Stimulated activated effector memory CD8-positive, alpha-beta T cell treated with anti-CD3 and anti-CD28 coated beads, Interleukin-12 subunit alpha, Interleukin-12 subunit beta, amount 100 ng/mL, for 72 hours (primary cell): ENCODE measurements at regions not wholly inside any gene's neighbourhood (a gene's known extent, or its start where the extent isn't known, plus 50 kb on each side); places are given as distances from the start of the nearest gene placed in this dataset.

Experiments used
- ATAC-seq: fragments of 150-1000 bp; cut with Tn5 transposase; 2 replicates; pipeline ENCODE4 v1.10.0; 2021
- DNase-seq, 2 donors: peaks; one replicate each; pipeline ENCODE4 v3.0.0; 2021 to 2022; ENCODE audit warnings: low spot score in 2 of 2
- H3K27ac Mint-ChIP-seq: one replicate; pipeline ENCODE4 v1.8.0; 2022; ENCODE audit warnings: mild to moderate bottlenecking, mixed read lengths
- H3K36me3 Mint-ChIP-seq: one replicate; pipeline ENCODE4 v1.8.0; 2022; ENCODE audit warnings: mild to moderate bottlenecking, mixed read lengths
- H3K4me1 Mint-ChIP-seq: one replicate; pipeline ENCODE4 v1.8.0; 2022; ENCODE audit warnings: mixed read lengths
- H3K4me3 Mint-ChIP-seq: one replicate; pipeline ENCODE4 v1.8.0; 2022; ENCODE audit warnings: mild to moderate bottlenecking, mixed read lengths
- H3K9me3 Mint-ChIP-seq: one replicate; pipeline ENCODE4 v1.8.0; 2022; ENCODE audit warnings: mixed read lengths

GRCh38 chr3:28575746-28576613, 227.4 kb upstream of the AZI2 start:
- no peaks in the 10 kb centered on the region for H3K9me3 Mint-ChIP-seq
- ATAC-seq: peak; percentile 32
- no peaks in the 10 kb centered on the region for H3K36me3 Mint-ChIP-seq
- H3K4me1 Mint-ChIP-seq: no peaks in the 10 kb centered on the region
- no peak overlapping the region for H3K27ac Mint-ChIP-seq
- H3K4me3 Mint-ChIP-seq: no peak overlapping the region
- no peak for DNase-seq

GRCh38 chr3:28576614-28577200, 228.1 kb upstream of the AZI2 start:
- no peak overlapping the region for H3K4me3 Mint-ChIP-seq
- no peaks in the 10 kb centered on the region for H3K36me3 Mint-ChIP-seq
- DNase-seq: no peak
- no peaks in the 10 kb centered on the region for H3K4me1 Mint-ChIP-seq
- no peak overlapping the region for H3K27ac Mint-ChIP-seq
- ATAC-seq: peak; percentile 39
- H3K9me3 Mint-ChIP-seq: no peaks in the 10 kb centered on the region

GRCh38 chr3:28577941-28578500, 229.4 kb upstream of the AZI2 start:
- Mint-ChIP-seq H3K4me3 (no peak overlapping the region), H3K4me1 (no peaks in the 10 kb centered on the region), H3K36me3 (no peaks in the 10 kb centered on the region), H3K9me3 (no peaks in the 10 kb centered on the region), H3K27ac (no peak overlapping the region)
- DNase-seq: no peak
- no peak for ATAC-seq

- Mint-ChIP-seq H3K9me3 (no peaks in the 10 kb centered on the region), H3K27ac (no peak overlapping the region), H3K4me1 (no peaks in the 10 kb centered on the region), H3K4me3 (no peak overlapping the region), H3K36me3 (no peaks in the 10 kb centered on the region)
- no peak for ATAC-seq
- no peak for DNase-seq
Observed at GRCh38 chr3:28586325-28586724, 237.7 kb upstream of the AZI2 start.

GRCh38 chr3:28587723-28588122, 239.1 kb upstream of the AZI2 start:
- ATAC-seq (no peak), DNase-seq (no peak)
- no peak overlapping the region for H3K27ac Mint-ChIP-seq
- no peak overlapping the region for H3K4me3 Mint-ChIP-seq
- no peaks in the 10 kb centered on the region for H3K9me3 Mint-ChIP-seq
- no peaks in the 10 kb centered on the region for H3K36me3 Mint-ChIP-seq
- H3K4me1 Mint-ChIP-seq: no peaks in the 10 kb centered on the region

GRCh38 chr3:28590216-28590615, 241.6 kb upstream of the AZI2 start:
- no peak overlapping the region for H3K27ac Mint-ChIP-seq

GRCh38 chr3:28590860-28591259, 242.2 kb upstream of the AZI2 start:
- no peak for DNase-seq
- Mint-ChIP-seq H3K27ac (no peak overlapping the region), H3K4me3 (no peak overlapping the region), H3K36me3 (no peaks in the 10 kb centered on the region), H3K9me3 (no peaks in the 10 kb centered on the region), H3K4me1 (no peaks in the 10 kb centered on the region)
- no peak for ATAC-seq

More at GRCh38 chr3:28590216-28590615, 241.6 kb upstream of the AZI2 start:
- H3K4me1 Mint-ChIP-seq: no peaks in the 10 kb centered on the region
- no peak overlapping the region for H3K4me3 Mint-ChIP-seq
- no peaks in the 10 kb centered on the region for H3K9me3 Mint-ChIP-seq
- DNase-seq (no peak), ATAC-seq (no peak)
- no peaks in the 10 kb centered on the region for H3K36me3 Mint-ChIP-seq

- Mint-ChIP-seq H3K4me3 (no peak overlapping the region), H3K27ac (no peak overlapping the region), H3K9me3 (peaks cover 3% of the 10 kb centered on the region), H3K4me1 (no peaks in the 10 kb centered on the region), H3K36me3 (no peaks in the 10 kb centered on the region)
- ATAC-seq (no peak), DNase-seq (no peak)
Observed at GRCh38 chr3:28595372-28595771, 246.7 kb upstream of the AZI2 start.

GRCh38 chr3:28597452-28597851, 248.8 kb upstream of the AZI2 start:
- Mint-ChIP-seq H3K4me1 (no peaks in the 10 kb centered on the region), H3K36me3 (no peaks in the 10 kb centered on the region), H3K27ac (no peak overlapping the region), H3K4me3 (no peak overlapping the region), H3K9me3 (peaks cover 3% of the 10 kb centered on the region)
- ATAC-seq: no peak
- no peak for DNase-seq

- ATAC-seq (no peak), DNase-seq (no peak)
- no peaks in the 10 kb centered on the region for H3K36me3 Mint-ChIP-seq
- no peak overlapping the region for H3K4me3 Mint-ChIP-seq
- peaks cover 3% of the 10 kb centered on the region for H3K9me3 Mint-ChIP-seq
- no peaks in the 10 kb centered on the region for H3K4me1 Mint-ChIP-seq
- H3K27ac Mint-ChIP-seq: no peak overlapping the region
Observed at GRCh38 chr3:28598165-28598564, 249.5 kb upstream of the AZI2 start.

- H3K27ac Mint-ChIP-seq: no peak overlapping the region
- DNase-seq (no peak), ATAC-seq (no peak)
- H3K9me3 Mint-ChIP-seq: peaks cover 3% of the 10 kb centered on the region
- H3K36me3 Mint-ChIP-seq: no peaks in the 10 kb centered on the region
- no peaks in the 10 kb centered on the region for H3K4me1 Mint-ChIP-seq
- no peak overlapping the region for H3K4me3 Mint-ChIP-seq
Observed at GRCh38 chr3:28601291-28601690, 252.7 kb upstream of the AZI2 start.

- Mint-ChIP-seq H3K4me1 (no peaks in the 10 kb centered on the region), H3K4me3 (no peak overlapping the region), H3K9me3 (no peaks in the 10 kb centered on the region), H3K36me3 (no peaks in the 10 kb centered on the region), H3K27ac (no peak overlapping the region)
- DNase-seq (no peak), ATAC-seq (no peak)
Observed at GRCh38 chr3:28606283-28606682, 257.7 kb upstream of the AZI2 start.

GRCh38 chr3:28612232-28612631, 263.6 kb upstream of the AZI2 start:
- Mint-ChIP-seq H3K36me3 (no peaks in the 10 kb centered on the region), H3K27ac (no peak overlapping the region), H3K9me3 (no peaks in the 10 kb centered on the region), H3K4me1 (no peaks in the 10 kb centered on the region), H3K4me3 (no peak overlapping the region)
- no peak for DNase-seq
- ATAC-seq: no peak

GRCh38 chr3:28613511-28614106, 265.0 kb upstream of the AZI2 start:
- DNase-seq (no peak), ATAC-seq (no peak)
- Mint-ChIP-seq H3K4me1 (no peaks in the 10 kb centered on the region), H3K36me3 (no peaks in the 10 kb centered on the region), H3K27ac (no peak overlapping the region), H3K4me3 (no peak overlapping the region), H3K9me3 (no peaks in the 10 kb centered on the region)

GRCh38 chr3:28615071-28615470, 266.4 kb upstream of the AZI2 start:
- no peak overlapping the region for H3K27ac Mint-ChIP-seq
- no peaks in the 10 kb centered on the region for H3K9me3 Mint-ChIP-seq
- DNase-seq (no peak), ATAC-seq (no peak)
- no peaks in the 10 kb centered on the region for H3K4me1 Mint-ChIP-seq
- H3K36me3 Mint-ChIP-seq: no peaks in the 10 kb centered on the region
- no peak overlapping the region for H3K4me3 Mint-ChIP-seq

GRCh38 chr3:28615971-28616370, 267.3 kb upstream of the AZI2 start:
- no peaks in the 10 kb centered on the region for H3K9me3 Mint-ChIP-seq
- ATAC-seq (no peak), DNase-seq (no peak)
- no peaks in the 10 kb centered on the region for H3K4me1 Mint-ChIP-seq
- no peak overlapping the region for H3K4me3 Mint-ChIP-seq
- no peak overlapping the region for H3K27ac Mint-ChIP-seq
- no peaks in the 10 kb centered on the region for H3K36me3 Mint-ChIP-seq
